Transverse colon (tissue), 4 donors: ENCODE measurements at regions not wholly inside any gene's neighbourhood (a gene's known extent, or its start where the extent isn't known, plus 50 kb on each side); places are given as distances from the start of the nearest gene placed in this dataset.

Experiments used
- CTCF ChIP-seq, 5 experiments: fragments of 200-600 bp in 3 of 5; fragments of 450-650 bp in 2 of 5; sonication (generic) in 3 of 5; IDR thresholded peaks; 1 replicate in 2 of 5; 2 replicates in 3 of 5; pipeline ENCODE4 v1.5.1; 2016 to 2017; ENCODE audit warnings: antibody characterized with exemption in 5 of 5, inconsistent platforms in 3 of 5, mild to moderate bottlenecking in 2 of 5, moderate library complexity in 1 of 5
- EP300 ChIP-seq: sonication (generic); formaldehyde crosslinking; IDR thresholded peaks from one replicate; pipeline ENCODE4 v1.6.1; 2017; ENCODE audit warnings: antibody characterized with exemption, low read depth
- POLR2A ChIP-seq: fragments of 450-650 bp; IDR thresholded peaks from one replicate; pipeline ENCODE4 v1.6.1; 2016; ENCODE audit warnings: antibody characterized with exemption, mild to moderate bottlenecking, moderate library complexity
- POLR2AphosphoS5 ChIP-seq, 3 donors: sonication (generic); formaldehyde crosslinking; IDR thresholded peaks; one replicate each; pipeline ENCODE4 v1.6.1; 2016; ENCODE audit warnings: antibody characterized with exemption in 3 of 3

DNA sequence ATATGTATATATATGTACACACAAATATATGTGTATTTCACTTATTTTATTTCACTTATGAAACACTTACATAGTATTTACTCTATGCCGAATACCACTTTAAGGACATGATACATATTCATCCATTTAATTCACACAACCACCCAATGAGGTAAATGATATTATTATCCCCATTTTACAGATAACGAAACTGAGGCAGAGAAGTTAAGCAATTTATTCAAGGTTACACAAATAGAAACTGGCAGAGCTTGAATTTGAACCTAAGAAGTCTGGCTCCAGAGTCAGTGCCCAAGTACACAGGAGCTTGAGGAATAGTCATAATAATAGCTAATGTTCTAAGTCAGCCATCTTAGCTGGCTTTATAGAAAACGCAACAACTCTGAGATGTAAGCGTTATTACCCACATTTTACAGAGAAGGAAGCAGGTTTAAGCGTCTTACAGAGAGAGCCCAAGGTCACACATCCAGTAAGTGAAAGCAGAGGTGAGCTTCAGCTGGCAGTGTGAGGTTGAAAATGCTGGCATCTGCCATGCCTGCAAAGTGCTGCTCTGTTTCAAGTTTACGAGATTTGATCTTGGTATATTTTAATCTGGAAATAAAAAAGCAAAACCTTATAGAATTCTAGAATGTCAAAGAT, 326.9 kb downstream of the LPIN1 start:
- TF ChIP-seq POLR2A (no peak), CTCF (IDR thresholded peaks at IDR 0.05) (no peak), POLR2AphosphoS5 (IDR thresholded peaks at IDR 0.05) (no peak), EP300 (no peak)
